ENCODE measurements at regions not wholly inside any gene's neighbourhood (a gene's known extent, or its start where the extent isn't known, plus 50 kb on each side); places are given as distances from the start of the nearest gene placed in this dataset.

GRCh38 chr6:77326711-77327110 is 136.6 kb downstream of the HTR1B start:
- Histone ChIP-seq H3K4me1 (ENCODE audit: insufficient read depth, low read length) (no peaks in the 10 kb centered on the region), H3K9me3 (ENCODE audit: insufficient read depth, low read length, severe bottlenecking) (no peaks in the 10 kb centered on the region), H3K79me2 (ENCODE audit: insufficient read depth, low read length) (no peaks in the 10 kb centered on the region), H3K27me3 (ENCODE audit: insufficient read depth, low read length, poor library complexity) (no peaks in the 10 kb centered on the region), H4K20me1 (ENCODE audit: insufficient read depth, low read length) (no peaks in the 10 kb centered on the region), H3K4me3 (ENCODE audit: low read depth in 1 of 2, low read length in 2 of 2) (no peak overlapping the region), H3K27ac (ENCODE audit: low read length) (no peak overlapping the region), H3K36me3 (ENCODE audit: insufficient read depth, low read length) (no peaks in the 10 kb centered on the region), H3K4me2 (ENCODE audit: insufficient read depth, low read length) (no peak overlapping the region), H2AFZ (ENCODE audit: low read depth, low read length) (no peak overlapping the region), H3K9ac (ENCODE audit: low read depth, low read length) (no peak overlapping the region)
- no peak for TF ChIP-seq EZH2 (IDR thresholded peaks at IDR 0.05; ENCODE audit: borderline replicate concordance, low read depth, low read length, severe bottlenecking)
- TF ChIP-seq, protein P1, sequence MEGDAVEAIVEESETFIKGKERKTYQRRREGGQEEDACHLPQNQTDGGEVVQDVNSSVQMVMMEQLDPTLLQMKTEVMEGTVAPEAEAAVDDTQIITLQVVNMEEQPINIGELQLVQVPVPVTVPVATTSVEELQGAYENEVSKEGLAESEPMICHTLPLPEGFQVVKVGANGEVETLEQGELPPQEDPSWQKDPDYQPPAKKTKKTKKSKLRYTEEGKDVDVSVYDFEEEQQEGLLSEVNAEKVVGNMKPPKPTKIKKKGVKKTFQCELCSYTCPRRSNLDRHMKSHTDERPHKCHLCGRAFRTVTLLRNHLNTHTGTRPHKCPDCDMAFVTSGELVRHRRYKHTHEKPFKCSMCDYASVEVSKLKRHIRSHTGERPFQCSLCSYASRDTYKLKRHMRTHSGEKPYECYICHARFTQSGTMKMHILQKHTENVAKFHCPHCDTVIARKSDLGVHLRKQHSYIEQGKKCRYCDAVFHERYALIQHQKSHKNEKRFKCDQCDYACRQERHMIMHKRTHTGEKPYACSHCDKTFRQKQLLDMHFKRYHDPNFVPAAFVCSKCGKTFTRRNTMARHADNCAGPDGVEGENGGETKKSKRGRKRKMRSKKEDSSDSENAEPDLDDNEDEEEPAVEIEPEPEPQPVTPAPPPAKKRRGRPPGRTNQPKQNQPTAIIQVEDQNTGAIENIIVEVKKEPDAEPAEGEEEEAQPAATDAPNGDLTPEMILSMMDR (IDR thresholded peaks at IDR 0.05; ENCODE audit: borderline replicate concordance, extremely low read depth, low read length, poor library complexity, severe bottlenecking), result no peak
- DNase-seq (no peak), ATAC-seq (ENCODE audit: insufficient read depth, low read depth) (no peak)

- H4K20me1 ChIP-seq (ENCODE audit: insufficient read depth, low read length), result no peaks in the 10 kb centered on the region
- TF ChIP-seq, protein P1 (IDR thresholded peaks at IDR 0.05; ENCODE audit: borderline replicate concordance, extremely low read depth, low read length, poor library complexity, severe bottlenecking), result no peak
- no peak for TF ChIP-seq EZH2 (IDR thresholded peaks at IDR 0.05; ENCODE audit: borderline replicate concordance, low read depth, low read length, severe bottlenecking)
- H3K36me3 ChIP-seq (ENCODE audit: insufficient read depth, low read length), result no peaks in the 10 kb centered on the region
- H3K9ac ChIP-seq (ENCODE audit: low read depth, low read length), result no peak overlapping the region
- DNase-seq, result no peak
- H3K4me1 ChIP-seq (ENCODE audit: insufficient read depth, low read length), result no peaks in the 10 kb centered on the region
- no peaks in the 10 kb centered on the region for H3K79me2 ChIP-seq (ENCODE audit: insufficient read depth, low read length)
- no peak overlapping the region for H3K27ac ChIP-seq (ENCODE audit: low read length)
- H2AFZ ChIP-seq (ENCODE audit: low read depth, low read length), result no peak overlapping the region
- ATAC-seq (ENCODE audit: insufficient read depth, low read depth), result no peak
- H3K4me2 ChIP-seq (ENCODE audit: insufficient read depth, low read length), result no peak overlapping the region
- H3K4me3 ChIP-seq (ENCODE audit: low read depth in 1 of 2, low read length in 2 of 2), result no peak overlapping the region
- no peaks in the 10 kb centered on the region for H3K27me3 ChIP-seq (ENCODE audit: insufficient read depth, low read length, poor library complexity)
- no peaks in the 10 kb centered on the region for H3K9me3 ChIP-seq (ENCODE audit: insufficient read depth, low read length, severe bottlenecking)
Measured at GRCh38 chr6:77326029-77326428, 137.3 kb downstream of the HTR1B start.

DNA sequence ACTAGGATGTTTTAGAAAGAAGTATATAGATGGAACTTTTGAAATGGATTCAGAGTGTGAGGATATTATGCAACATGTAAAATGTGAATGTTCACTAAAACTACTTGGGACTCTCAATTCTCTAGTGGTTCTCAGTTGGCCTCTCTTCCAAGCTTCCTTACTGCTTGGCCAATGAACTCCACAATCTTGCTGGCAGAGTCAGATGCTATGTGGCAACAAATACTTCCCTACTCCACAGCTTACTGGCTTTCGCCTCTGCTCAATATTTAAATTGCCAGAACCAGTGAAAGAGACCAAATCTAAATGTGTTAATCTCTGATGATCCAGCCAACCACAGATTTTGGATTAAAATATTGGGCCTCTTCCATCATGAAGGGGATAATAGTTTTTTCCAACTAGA is 138.4 kb downstream of the HTR1B start:
- Histone ChIP-seq H3K4me1 (ENCODE audit: insufficient read depth, low read length) (no peaks in the 10 kb centered on the region), H3K9me3 (ENCODE audit: insufficient read depth, low read length, severe bottlenecking) (no peaks in the 10 kb centered on the region), H3K4me2 (ENCODE audit: insufficient read depth, low read length) (no peak overlapping the region), H3K79me2 (ENCODE audit: insufficient read depth, low read length) (no peaks in the 10 kb centered on the region), H3K27me3 (ENCODE audit: insufficient read depth, low read length, poor library complexity) (no peaks in the 10 kb centered on the region), H3K9ac (ENCODE audit: low read depth, low read length) (no peak overlapping the region), H4K20me1 (ENCODE audit: insufficient read depth, low read length) (no peaks in the 10 kb centered on the region), H2AFZ (ENCODE audit: low read depth, low read length) (no peak overlapping the region), H3K4me3 (ENCODE audit: low read depth in 1 of 2, low read length in 2 of 2) (no peak overlapping the region), H3K36me3 (ENCODE audit: insufficient read depth, low read length) (no peaks in the 10 kb centered on the region), H3K27ac (ENCODE audit: low read length) (no peak overlapping the region)
- TF ChIP-seq, protein P1 (IDR thresholded peaks at IDR 0.05; ENCODE audit: borderline replicate concordance, extremely low read depth, low read length, poor library complexity, severe bottlenecking), result no peak
- TF ChIP-seq EZH2 (IDR thresholded peaks at IDR 0.05; ENCODE audit: borderline replicate concordance, low read depth, low read length, severe bottlenecking), result no peak
- ATAC-seq (ENCODE audit: insufficient read depth, low read depth) (no peak), DNase-seq (no peak)

DNA sequence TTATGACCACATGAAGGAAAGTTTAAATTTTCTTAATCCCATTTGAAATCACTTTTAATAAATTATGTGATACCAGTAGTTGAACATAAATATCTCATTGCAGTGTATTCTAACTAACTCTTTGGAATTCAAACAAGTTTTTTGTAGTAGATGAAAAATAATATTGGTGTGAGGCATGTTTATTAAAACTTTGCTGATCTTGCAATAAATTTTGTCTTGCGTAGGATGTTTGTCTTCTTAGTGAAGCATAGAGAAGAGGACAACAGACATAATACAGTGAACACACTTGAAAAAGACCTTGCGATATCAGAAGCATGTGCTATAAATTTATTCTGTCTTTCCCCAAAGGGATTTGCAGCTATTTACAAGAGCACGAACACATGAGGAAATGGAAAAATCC is 140.7 kb downstream of the HTR1B start:
- Histone ChIP-seq H3K4me3 (ENCODE audit: low read depth in 1 of 2, low read length in 2 of 2) (no peak overlapping the region), H4K20me1 (ENCODE audit: insufficient read depth, low read length) (no peaks in the 10 kb centered on the region), H3K27ac (ENCODE audit: low read length) (no peak overlapping the region), H3K27me3 (ENCODE audit: insufficient read depth, low read length, poor library complexity) (no peaks in the 10 kb centered on the region), H2AFZ (ENCODE audit: low read depth, low read length) (no peak overlapping the region), H3K79me2 (ENCODE audit: insufficient read depth, low read length) (no peaks in the 10 kb centered on the region), H3K36me3 (ENCODE audit: insufficient read depth, low read length) (no peaks in the 10 kb centered on the region), H3K4me1 (ENCODE audit: insufficient read depth, low read length) (no peaks in the 10 kb centered on the region), H3K9me3 (ENCODE audit: insufficient read depth, low read length, severe bottlenecking) (no peaks in the 10 kb centered on the region), H3K9ac (ENCODE audit: low read depth, low read length) (no peak overlapping the region), H3K4me2 (ENCODE audit: insufficient read depth, low read length) (no peak overlapping the region)
- TF ChIP-seq, protein P1 (IDR thresholded peaks at IDR 0.05; ENCODE audit: borderline replicate concordance, extremely low read depth, low read length, poor library complexity, severe bottlenecking), result no peak
- TF ChIP-seq EZH2 (IDR thresholded peaks at IDR 0.05; ENCODE audit: borderline replicate concordance, low read depth, low read length, severe bottlenecking), result no peak
- DNase-seq, result no peak
- ATAC-seq (ENCODE audit: insufficient read depth, low read depth), result no peak

All from DND-41 (cell line).